ENCODE measurements at regions not wholly inside any gene's neighbourhood (a gene's known extent, or its start where the extent isn't known, plus 50 kb on each side); places are given as distances from the start of the nearest gene placed in this dataset.

- Histone ChIP-seq H3K4me1 (ENCODE audit: low read depth) (no peaks in the 10 kb centered on the region), H3K36me3 (ENCODE audit: low read depth) (no peaks in the 10 kb centered on the region), H3K9me3 (no peaks in the 10 kb centered on the region), H3K4me3 (no peak overlapping the region)
- intact Hi-C loops (cut with DNase I, micrococcal nuclease) = no loop called here
- ATAC-seq (no peak), DNase-seq (no peak)
- TF ChIP-seq, protein P1, sequence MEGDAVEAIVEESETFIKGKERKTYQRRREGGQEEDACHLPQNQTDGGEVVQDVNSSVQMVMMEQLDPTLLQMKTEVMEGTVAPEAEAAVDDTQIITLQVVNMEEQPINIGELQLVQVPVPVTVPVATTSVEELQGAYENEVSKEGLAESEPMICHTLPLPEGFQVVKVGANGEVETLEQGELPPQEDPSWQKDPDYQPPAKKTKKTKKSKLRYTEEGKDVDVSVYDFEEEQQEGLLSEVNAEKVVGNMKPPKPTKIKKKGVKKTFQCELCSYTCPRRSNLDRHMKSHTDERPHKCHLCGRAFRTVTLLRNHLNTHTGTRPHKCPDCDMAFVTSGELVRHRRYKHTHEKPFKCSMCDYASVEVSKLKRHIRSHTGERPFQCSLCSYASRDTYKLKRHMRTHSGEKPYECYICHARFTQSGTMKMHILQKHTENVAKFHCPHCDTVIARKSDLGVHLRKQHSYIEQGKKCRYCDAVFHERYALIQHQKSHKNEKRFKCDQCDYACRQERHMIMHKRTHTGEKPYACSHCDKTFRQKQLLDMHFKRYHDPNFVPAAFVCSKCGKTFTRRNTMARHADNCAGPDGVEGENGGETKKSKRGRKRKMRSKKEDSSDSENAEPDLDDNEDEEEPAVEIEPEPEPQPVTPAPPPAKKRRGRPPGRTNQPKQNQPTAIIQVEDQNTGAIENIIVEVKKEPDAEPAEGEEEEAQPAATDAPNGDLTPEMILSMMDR (IDR thresholded peaks at IDR 0.05) = no peak
Measured at GRCh38 chrX:10034740-10035260, 67.6 kb downstream of the CLDN34 start.

DNA sequence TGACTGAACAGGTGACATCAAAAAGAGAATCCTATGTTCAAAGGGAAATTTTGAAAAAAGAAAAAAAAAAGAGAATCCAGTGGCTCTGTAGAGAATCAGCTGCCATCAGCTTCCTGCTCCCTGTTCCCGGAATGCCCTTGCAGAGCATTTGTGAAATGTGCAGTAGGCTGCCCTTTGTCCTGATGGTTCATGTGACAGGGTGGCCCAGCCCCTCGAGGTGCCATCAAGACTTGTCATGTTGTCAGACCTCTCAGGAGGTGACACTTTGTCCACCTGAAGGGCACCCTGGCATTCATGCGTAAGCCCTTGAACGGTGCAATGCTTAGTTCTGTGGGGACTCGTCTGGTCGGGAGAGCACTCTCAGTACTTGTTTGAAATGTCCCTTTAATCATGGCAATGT, 71.4 kb downstream of the CLDN34 start:
- TF ChIP-seq, protein P1 (IDR thresholded peaks at IDR 0.05) = no peak

GRCh38 chrX:10039821-10040793, 72.9 kb downstream of the CLDN34 start:
- ATAC-seq = no peak
- Histone ChIP-seq H3K4me3 (no peak overlapping the region), H3K9me3 (no peaks in the 10 kb centered on the region), H3K36me3 (ENCODE audit: low read depth) (no peaks in the 10 kb centered on the region), H3K4me1 (ENCODE audit: low read depth) (no peaks in the 10 kb centered on the region)
- TF ChIP-seq, protein P1 (IDR thresholded peaks at IDR 0.05) = no peak
- intact Hi-C loops (cut with DNase I, micrococcal nuclease) = no loop called here
- DNase-seq = no peak

More for the DNA sequence above, 71.4 kb downstream of the CLDN34 start:
- no peak overlapping the region for H3K4me3 ChIP-seq
- intact Hi-C loops (cut with DNase I, micrococcal nuclease) = no loop called here
- no peaks in the 10 kb centered on the region for H3K9me3 ChIP-seq
- H3K4me1 ChIP-seq (ENCODE audit: low read depth) = no peaks in the 10 kb centered on the region
- no peak for DNase-seq
- no peaks in the 10 kb centered on the region for H3K36me3 ChIP-seq (ENCODE audit: low read depth)
- ATAC-seq = no peak

DNA sequence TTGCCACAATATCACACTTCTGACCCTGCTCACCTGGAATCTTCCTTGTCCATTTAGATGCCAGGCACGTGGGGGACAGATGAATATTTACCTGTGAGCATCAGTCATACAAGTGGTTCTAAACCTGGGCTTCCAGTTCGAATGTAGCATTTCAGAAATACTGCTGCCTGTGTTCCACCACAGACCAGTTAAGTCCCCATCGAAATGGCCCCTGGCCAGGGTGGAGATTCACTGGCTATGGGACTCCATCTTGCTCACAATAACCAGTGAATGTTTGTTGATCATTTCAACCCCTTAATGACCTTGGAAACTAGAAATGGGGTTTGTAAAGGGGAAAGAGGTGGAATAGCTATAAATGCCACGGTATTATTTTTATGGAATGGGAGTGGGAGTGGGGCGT, 73.8 kb downstream of the CLDN34 start:
- intact Hi-C loops (cut with DNase I, micrococcal nuclease) = no loop called here
- ATAC-seq (no peak), DNase-seq (no peak)
- Histone ChIP-seq H3K4me3 (no peak overlapping the region), H3K36me3 (ENCODE audit: low read depth) (no peaks in the 10 kb centered on the region), H3K4me1 (ENCODE audit: low read depth) (no peaks in the 10 kb centered on the region), H3K9me3 (no peaks in the 10 kb centered on the region)
- TF ChIP-seq, protein P1 (IDR thresholded peaks at IDR 0.05) = no peak

DNA sequence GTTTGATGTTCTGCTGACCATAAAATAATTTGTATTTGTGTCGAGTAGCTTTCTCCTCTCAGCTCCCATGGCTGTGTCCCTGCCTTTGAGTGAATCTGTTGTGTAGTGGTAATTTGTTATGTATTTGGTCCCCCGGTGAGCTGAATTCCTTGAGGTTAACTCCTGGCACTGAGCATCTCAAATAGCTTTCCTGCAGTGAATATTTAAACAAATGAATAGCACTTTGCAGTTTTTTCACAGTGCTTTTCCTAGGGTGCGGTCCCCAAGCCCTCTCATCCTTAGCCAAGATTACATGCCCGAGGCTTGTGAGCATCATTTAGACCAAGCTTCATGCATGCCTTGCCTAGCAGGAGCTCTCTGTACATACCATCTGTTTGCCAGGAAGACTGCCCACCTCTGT, 74.2 kb downstream of the CLDN34 start:
- no peak for ATAC-seq
- intact Hi-C loops (cut with DNase I, micrococcal nuclease) = no loop called here
- no peaks in the 10 kb centered on the region for H3K4me1 ChIP-seq (ENCODE audit: low read depth)
- no peak for DNase-seq
- no peaks in the 10 kb centered on the region for H3K36me3 ChIP-seq (ENCODE audit: low read depth)
- H3K4me3 ChIP-seq = no peak overlapping the region
- TF ChIP-seq, protein P1 (IDR thresholded peaks at IDR 0.05) = no peak
- no peaks in the 10 kb centered on the region for H3K9me3 ChIP-seq

Data from mucosa of descending colon (tissue), 3 donors.